ENCODE measurements at regions not wholly inside any gene's neighbourhood (a gene's known extent, or its start where the extent isn't known, plus 50 kb on each side); places are given as distances from the start of the nearest gene placed in this dataset.
"Not testable (repeated sequence)": the region's sequence is repeated elsewhere in the genome, so short reads cannot be mapped to it uniquely, and the experiment has no call there.

DNA sequence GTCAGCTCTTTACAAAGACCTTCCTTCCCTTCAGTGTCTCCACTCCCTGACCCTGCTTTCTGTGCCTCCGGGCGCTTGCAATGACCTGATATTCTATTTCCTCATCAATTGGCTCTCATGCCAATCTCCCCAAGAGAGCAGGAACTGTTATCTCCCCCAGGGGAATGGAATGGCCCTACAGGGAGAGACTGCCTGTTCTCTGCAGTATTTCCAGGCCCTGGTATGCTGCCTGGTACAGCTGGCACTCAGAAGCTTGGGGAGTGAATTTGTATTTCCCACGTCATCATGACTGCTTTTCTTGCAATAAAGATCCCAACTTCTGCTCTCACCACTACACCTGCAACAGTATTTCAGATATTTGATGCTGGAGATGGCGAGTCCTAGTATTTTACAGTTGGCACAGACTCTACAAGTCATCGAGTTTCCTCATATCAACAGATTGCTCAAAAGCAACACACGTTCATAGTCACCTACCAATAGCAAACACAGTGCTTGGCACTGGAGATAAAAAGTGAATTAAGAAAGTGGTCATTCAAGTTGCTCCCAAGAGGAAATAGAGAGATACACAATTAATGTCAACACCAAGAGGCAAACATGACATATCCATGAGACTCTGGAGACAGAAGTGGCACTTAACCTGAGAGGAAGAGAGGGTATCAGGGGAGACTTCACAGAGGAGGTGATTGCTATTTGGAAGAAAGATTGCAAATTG is 90.5 kb upstream of the EGFL6 start:
- DNase-seq (ENCODE audit: low read depth in 2 of 2): no peak

DNA sequence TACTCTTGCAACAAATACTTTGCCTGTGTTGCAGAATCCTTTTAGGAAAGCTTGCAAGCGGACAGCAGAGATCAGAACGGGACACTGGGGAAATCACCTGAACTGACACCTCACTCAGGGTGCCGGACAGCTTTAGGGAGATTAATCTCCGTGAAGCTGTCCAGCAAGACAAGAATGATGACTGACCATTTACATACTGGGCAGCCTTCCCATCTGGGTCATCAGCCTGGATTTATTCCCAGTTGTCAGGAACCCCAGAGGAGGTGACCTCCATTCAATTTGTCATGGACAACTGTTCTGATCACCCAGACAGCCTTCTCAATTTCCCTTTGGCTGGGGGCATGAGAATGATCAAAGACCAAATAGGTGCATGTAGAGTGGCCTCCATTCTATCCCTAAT is 93.0 kb upstream of the EGFL6 start:
- no peak for DNase-seq (ENCODE audit: low read depth in 2 of 2)

- DNase-seq (ENCODE audit: low read depth in 2 of 2): no peak
Observed at GRCh38 chrX:13474164-13474516, 95.3 kb upstream of the EGFL6 start.

GRCh38 chrX:13473442-13474163 is 95.8 kb upstream of the EGFL6 start:
- no peak for DNase-seq (ENCODE audit: low read depth in 2 of 2)

- DNase-seq (ENCODE audit: low read depth in 2 of 2): no peak
Observed at GRCh38 chrX:13472975-13473374, 96.4 kb upstream of the EGFL6 start.

DNA sequence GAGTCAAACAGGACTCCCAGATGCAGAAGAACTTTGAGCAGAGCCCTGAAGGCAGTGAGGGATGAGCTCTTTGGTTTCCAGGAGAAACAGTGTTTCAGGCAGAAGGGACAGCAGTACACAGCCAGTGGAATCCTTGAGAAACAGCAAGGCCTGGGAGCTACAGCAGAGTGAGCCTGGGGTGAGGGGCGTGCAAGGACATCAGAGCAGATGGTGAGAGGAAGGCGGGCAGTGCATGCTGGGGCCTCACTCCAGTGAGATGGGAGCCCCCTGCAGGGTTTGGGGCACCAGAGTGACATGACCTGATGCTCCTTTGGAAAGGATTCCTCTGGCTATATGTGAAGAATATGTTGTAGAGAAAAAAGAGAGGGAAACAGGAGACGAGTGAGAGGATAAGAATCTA is 98.1 kb upstream of the EGFL6 start:
- no peak for DNase-seq (ENCODE audit: low read depth in 2 of 2)

DNA sequence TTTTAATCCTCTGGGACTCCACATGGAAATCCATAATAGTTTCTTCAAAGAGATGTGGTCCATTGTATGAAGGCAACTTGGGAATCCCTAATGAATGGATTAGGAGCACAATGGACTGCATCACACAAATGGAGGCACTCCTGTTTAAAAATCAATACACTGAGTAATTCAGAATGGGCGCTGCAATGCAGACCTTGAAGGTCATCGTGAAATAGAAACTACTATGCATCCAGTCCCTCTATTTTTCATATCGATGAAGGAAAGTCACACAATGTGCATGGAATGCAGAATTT is 98.8 kb upstream of the EGFL6 start:
- DNase-seq (ENCODE audit: low read depth in 2 of 2): no peak

- no peak for DNase-seq (ENCODE audit: low read depth in 2 of 2)
Observed at GRCh38 chrX:13469963-13470684, 99.3 kb upstream of the EGFL6 start.

DNA sequence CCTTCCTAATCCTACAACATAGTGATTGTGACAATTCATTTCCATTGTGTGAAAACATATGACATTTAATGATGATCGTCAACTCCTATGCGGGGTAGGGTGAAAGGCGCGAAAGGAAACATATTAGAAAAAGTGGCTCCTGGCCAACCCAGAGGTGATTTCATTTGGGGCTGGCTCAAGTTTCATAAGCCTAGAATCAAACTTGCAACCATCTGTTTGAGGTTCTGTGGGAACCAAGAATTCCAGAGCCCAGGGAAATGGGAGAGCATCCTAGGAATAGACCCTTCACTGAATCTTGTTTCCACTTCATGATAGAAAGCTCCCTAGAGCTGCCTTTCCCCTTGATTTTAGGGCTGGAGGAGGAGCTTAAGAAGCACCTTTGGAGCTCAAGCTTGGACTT is 101.3 kb upstream of the EGFL6 start:
- no peak for DNase-seq (ENCODE audit: low read depth in 2 of 2)

DNA sequence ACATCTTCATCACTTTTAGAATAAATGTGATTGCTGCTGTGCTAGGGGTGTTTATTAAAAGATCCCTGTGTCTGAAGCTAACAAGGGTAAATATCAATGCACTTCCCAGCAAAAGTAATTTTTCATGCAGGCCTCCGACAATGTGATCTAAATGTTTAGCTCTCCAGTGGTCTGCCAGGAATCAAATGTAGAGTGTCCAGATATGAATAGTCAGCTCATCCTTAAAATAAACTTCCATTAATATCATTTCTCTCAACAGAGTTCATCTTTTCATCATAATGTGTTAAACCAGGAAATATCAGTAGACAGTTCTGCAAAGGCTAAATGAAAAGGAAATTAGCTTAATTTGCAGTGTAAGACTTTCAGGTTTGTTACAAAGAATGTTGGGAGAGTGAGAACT is 102.2 kb upstream of the EGFL6 start:
- no peak for DNase-seq (ENCODE audit: low read depth in 2 of 2)

DNA sequence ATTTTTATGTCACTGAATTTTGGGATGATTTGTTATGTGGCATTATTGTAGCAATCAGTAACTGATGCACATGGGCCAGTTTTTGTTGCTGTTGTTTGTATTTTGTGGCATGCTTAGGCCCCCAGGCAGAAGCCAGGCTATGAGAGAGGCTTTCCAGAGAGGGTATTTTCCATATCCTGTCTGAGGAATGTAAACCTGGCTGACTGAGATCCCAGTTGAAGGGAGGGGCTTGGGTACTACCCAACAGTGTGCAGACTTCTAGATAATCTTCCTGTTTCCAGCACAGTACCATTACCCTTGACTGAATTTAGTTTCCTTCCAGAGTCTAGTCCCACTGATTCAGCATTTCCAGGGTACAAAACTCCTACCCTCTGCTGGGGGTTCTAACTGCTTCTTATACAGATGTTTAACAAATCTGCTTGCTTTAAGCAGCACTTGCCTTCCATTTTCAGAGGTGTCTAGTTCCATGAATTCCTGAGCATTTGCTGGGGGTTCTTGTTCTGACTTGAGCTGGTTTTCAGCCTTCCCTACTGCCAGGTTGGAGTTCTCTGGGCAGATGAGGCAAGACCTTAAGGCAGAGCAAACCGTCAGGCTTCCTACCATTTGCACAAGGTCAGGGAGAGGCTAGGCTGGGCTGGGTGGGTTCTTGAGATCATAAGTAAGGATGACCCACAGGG is 104.7 kb upstream of the EGFL6 start:
- no peak for DNase-seq (ENCODE audit: low read depth in 2 of 2)

DNA sequence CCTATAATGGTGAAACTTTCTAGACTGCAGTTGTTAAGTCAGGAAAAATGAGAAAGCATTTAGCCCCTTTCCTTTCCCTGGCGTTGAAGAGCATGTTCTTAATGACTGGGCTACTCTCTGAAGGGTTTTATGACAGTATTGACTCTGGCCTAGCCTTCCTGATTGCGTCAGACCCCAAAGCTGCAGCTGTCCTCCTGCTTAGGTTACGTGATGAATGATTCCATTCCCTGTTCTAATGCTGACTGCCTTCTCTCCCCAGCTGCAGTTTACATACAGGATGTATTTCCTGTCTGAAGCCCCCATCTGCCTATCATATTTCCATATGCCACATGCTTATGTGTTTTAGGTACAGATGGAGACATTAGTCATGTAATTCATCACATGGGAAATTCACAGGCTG is 105.8 kb upstream of the EGFL6 start:
- no peak for DNase-seq (ENCODE audit: low read depth in 2 of 2)

DNA sequence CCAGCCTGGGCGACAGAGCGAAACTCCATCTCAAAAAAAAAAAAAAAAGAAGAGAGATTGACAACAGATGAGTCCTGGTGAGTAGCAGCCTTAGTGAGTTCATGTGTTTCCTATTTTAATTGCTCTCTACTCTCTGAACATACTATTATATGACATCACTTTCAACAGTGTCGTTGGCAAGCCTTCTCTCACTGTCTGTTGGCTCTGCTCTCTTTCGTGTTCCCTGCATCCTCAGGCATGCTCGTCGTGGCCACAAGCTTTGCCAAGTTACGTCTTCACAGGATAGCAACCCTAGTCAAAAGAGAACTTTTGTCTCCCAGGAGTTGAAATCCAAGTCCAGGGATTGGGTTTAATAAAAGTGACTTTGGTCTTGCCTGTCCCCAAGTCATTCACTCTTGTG is 117.1 kb upstream of the EGFL6 start:
- DNase-seq (ENCODE audit: low read depth in 2 of 2): no peak

- DNase-seq (ENCODE audit: low read depth in 2 of 2): no peak
Observed at GRCh38 chrX:13449441-13449840, 120.0 kb upstream of the EGFL6 start.

DNA sequence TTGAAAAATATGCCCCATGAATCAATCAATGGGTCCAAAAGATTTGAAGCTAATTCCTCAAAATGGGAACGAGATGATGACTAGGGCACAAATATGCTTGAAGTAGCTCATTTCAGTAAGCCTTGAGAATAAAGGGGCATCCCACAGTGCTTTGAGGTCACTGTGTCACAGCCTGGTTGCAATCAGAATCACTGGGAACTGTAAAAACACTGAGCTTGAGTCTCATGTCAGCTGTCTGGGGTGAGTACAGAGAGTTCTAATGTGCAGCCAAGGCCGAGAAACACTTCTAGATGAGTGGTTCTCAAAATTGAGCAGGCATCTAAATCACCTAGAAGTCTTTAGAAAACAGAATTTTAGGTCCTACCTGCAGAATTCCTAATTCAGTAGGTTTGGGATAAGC is 120.5 kb upstream of the EGFL6 start:
- DNase-seq (ENCODE audit: low read depth in 2 of 2): no peak

DNA sequence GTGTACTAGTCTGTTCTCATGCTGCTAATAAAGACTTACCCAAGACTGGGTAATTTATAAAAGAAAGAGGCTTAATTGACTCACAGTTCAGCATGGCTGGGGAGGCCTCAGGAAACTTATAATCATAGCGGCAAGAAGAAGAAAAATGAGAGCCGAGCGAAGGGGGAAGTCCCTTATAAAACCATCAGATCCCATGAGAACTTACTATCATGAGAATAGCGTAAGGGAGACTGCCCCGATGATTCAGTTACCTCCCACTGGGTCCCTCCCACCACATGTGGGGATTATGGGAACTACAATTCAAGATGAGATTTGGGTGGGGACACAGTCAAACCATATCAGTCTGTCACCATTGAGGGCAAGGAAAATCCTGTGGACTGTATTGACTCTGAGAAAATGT is 121.8 kb upstream of the ATXN3L start:
- DNase-seq (ENCODE audit: low read depth in 2 of 2): not testable (repeated sequence)

- no peak for DNase-seq (ENCODE audit: low read depth in 2 of 2)
Observed at GRCh38 chrX:13440176-13440575, 120.3 kb upstream of the ATXN3L start.

DNA sequence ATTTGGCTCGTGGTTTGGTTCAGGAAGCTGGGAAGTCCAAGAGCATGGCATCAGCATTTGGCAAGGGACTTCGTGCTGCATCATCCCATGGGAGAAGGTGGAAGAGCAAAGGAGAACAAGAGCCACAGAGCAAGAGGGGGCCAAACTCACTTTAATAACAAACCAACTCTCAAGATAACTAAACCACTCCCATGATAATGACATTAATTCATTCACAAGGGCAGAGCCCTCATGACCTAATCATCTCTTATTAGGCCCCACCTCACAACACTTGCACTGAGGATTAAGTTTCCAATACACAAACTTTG is 113.4 kb upstream of the ATXN3L start:
- DNase-seq (ENCODE audit: low read depth in 2 of 2): no peak

DNA sequence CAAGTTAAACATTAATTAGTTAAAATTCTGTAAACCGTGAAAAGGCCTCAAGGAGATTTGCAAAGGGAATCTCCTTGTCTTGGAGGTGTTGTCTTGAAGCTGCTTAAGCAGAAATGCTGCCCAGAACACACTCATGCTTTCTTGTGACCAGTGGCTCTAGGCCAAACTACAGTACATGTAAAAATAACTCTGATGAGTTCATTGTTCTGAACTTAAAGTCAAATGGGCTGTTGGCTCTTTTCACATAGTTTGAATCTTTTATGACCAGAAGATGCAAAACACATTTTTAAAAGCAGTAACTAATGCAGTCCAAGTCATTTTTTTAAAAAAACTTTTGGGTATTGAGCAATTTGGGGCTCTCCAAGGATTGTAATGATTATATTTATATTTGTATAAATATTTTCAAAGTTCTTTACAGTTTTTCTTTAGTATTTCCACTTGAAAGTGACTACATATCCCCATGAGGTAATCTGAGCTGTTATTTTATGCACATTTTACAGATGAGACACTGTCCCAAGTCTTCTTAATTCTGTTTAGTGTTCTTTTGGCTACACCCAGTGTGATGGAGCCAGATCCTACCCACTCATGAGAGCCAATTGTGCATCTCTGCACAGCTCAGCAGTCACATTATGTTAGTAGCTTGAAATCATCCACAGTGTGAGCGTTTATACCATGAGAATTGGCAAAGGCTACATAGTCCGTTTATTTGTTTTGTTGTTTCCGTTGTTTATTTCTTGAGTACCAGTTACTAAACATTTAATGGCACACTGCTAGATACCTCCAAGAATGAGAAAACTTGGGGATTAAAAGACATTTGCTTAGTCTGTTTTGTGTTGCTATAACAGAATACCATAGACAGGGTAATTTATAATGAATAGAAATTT is 112.8 kb upstream of the ATXN3L start:
- no peak for DNase-seq (ENCODE audit: low read depth in 2 of 2)

GRCh38 chrX:13430136-13430827 is 110.4 kb upstream of the ATXN3L start:
- no peak for DNase-seq (ENCODE audit: low read depth in 2 of 2)

DNA sequence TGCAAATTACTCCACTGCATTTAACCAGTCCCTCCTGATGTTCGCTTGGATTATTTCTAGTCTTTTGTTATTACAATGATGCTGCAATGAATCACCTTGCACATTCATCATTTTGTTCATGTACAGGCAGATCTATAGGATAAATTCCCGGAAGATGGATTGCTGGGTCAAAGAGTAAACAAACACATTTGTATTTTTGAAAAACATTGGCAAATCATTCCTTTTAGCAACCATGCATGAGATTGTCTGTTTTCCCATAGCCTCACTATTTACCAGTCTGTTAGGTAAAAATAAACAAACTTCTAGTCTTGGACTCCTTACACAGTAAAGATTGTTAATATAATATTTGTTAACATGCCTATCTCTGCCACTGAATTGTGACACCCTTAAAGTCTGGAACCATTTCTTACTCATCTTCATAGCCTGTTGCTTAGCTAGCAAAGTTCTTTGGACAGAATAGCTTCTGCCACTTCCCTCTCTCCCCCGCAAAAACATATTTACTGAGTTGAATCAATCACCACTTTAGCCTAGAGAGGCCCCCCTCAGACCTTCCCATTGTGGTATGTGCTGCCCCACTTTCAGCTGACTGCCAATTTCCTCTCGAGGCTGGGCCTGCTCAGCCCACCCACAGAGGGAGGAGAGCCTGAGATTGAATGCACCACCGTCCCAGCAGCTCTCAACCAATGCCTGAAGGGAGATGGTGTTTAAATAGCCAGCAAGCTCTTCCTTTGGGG is 108.4 kb upstream of the ATXN3L start:
- no peak for DNase-seq (ENCODE audit: low read depth in 2 of 2)
